HG02571 (cell line): ENCODE measurements at regions not wholly inside any gene's neighbourhood (a gene's known extent, or its start where the extent isn't known, plus 50 kb on each side); places are given as distances from the start of the nearest gene placed in this dataset.

Experiments used
- ATAC-seq: cut with Tn5 transposase; IDR thresholded peaks from one replicate; pipeline ENCODE4 v1.9.1; 2021; ENCODE audit warnings: mild to moderate bottlenecking, moderate library complexity; ENCODE audit not compliant: unreplicated experiment

GRCh38 chr2:71826826-71827523, 320.7 kb downstream of the CYP26B1 start:
- ATAC-seq: no peak

GRCh38 chr2:71826299-71826698, 321.4 kb downstream of the CYP26B1 start:
- ATAC-seq: no peak

- ATAC-seq: no peak
These were observed 323.2 kb downstream of the CYP26B1 start for GRCh38 chr2:71824436-71824835.

GRCh38 chr2:71823526-71823925, 324.1 kb downstream of the CYP26B1 start:
- no peak for ATAC-seq

- ATAC-seq: no peak
These were observed 325.2 kb downstream of the CYP26B1 start for GRCh38 chr2:71822463-71822862.

- ATAC-seq: no peak
These were observed 325.8 kb downstream of the CYP26B1 start for GRCh38 chr2:71821856-71822255.

GRCh38 chr2:71816815-71817214, 330.8 kb downstream of the CYP26B1 start:
- no peak for ATAC-seq

- ATAC-seq: no peak
These were observed 331.8 kb downstream of the CYP26B1 start for GRCh38 chr2:71815701-71816474.

- ATAC-seq: no peak
These were observed 332.8 kb downstream of the CYP26B1 start for GRCh38 chr2:71814885-71815284.

GRCh38 chr2:71813807-71814470, 333.7 kb downstream of the CYP26B1 start:
- no peak for ATAC-seq

- ATAC-seq: no peak
These were observed 334.3 kb downstream of the CYP26B1 start for GRCh38 chr2:71813315-71813714.

- ATAC-seq: no peak
These were observed 334.9 kb downstream of the CYP26B1 start for GRCh38 chr2:71812736-71813135.

GRCh38 chr2:71811726-71812125, 335.9 kb downstream of the CYP26B1 start:
- no peak for ATAC-seq

GRCh38 chr2:71811157-71811556, 336.5 kb downstream of the CYP26B1 start:
- ATAC-seq: no peak

GRCh38 chr2:71807581-71808451, 339.8 kb downstream of the CYP26B1 start:
- ATAC-seq: no peak

GRCh38 chr2:71806432-71806831, 341.2 kb downstream of the CYP26B1 start:
- no peak for ATAC-seq

- no peak for ATAC-seq
These were observed 343.3 kb downstream of the CYP26B1 start for GRCh38 chr2:71804281-71804751.

GRCh38 chr2:71803398-71803797, 344.3 kb downstream of the CYP26B1 start:
- no peak for ATAC-seq

- no peak for ATAC-seq
These were observed 345.1 kb downstream of the CYP26B1 start for GRCh38 chr2:71802556-71802955.

GRCh38 chr2:71801969-71802368, 345.7 kb downstream of the CYP26B1 start:
- ATAC-seq: no peak

- ATAC-seq: no peak
These were observed 346.1 kb downstream of the CYP26B1 start for GRCh38 chr2:71801556-71801955.
